Hepatocyte (in vitro differentiated cells): ENCODE measurements at regions not wholly inside any gene's neighbourhood (a gene's known extent, or its start where the extent isn't known, plus 50 kb on each side); places are given as distances from the start of the nearest gene placed in this dataset.

Experiments
- CTCF ChIP-seq: fragments of 200-600 bp; sonication (generic); IDR thresholded peaks from 2 replicates; pipeline ENCODE4 v1.5.1; 2016; ENCODE audit warnings: antibody characterized with exemption, mild to moderate bottlenecking; ENCODE audit not compliant: poor library complexity
- EZH2 ChIP-seq: fragments of 200-600 bp; sonication (generic); IDR thresholded peaks from 2 replicates; pipeline ENCODE4 v1.6.1; 2016; ENCODE audit warnings: antibody characterized with exemption, mild to moderate bottlenecking, borderline replicate concordance
- EZH2phosphoT487 ChIP-seq: fragments of 200-600 bp; sonication (generic); IDR thresholded peaks from one replicate; pipeline ENCODE4 v1.6.1; 2018; ENCODE audit warnings: antibody characterized with exemption, mild to moderate bottlenecking, low read depth, moderate library complexity; ENCODE audit not compliant: unreplicated experiment, severe bottlenecking

GRCh38 chrX:39740078-39740477, 357.7 kb downstream of the BCOR start:
- TF ChIP-seq CTCF (no peak), EZH2phosphoT487 (no peak), EZH2 (no peak)
